HEK293T (cell line): ENCODE measurements at regions not wholly inside any gene's neighbourhood (a gene's known extent, or its start where the extent isn't known, plus 50 kb on each side); places are given as distances from the start of the nearest gene placed in this dataset.

Experiments
- ARNT ChIP-seq: fragments of 450-650 bp; IDR thresholded peaks from 2 replicates; pipeline ENCODE4 v1.6.1; 2017; ENCODE audit warnings: mild to moderate bottlenecking
- BHLHE40 ChIP-seq: fragments of 450-650 bp; IDR thresholded peaks from 2 replicates; pipeline ENCODE4 v1.6.1; 2016; ENCODE audit warnings: mild to moderate bottlenecking, moderate library complexity, borderline replicate concordance
- CTBP1 ChIP-seq: fragments of 450-650 bp; IDR thresholded peaks from 2 replicates; pipeline ENCODE4 v1.6.1; 2016; ENCODE audit warnings: borderline replicate concordance
- FOXA1 ChIP-seq: fragments of 450-650 bp; IDR thresholded peaks from 2 replicates; pipeline ENCODE4 v1.6.1; 2016; ENCODE audit warnings: mild to moderate bottlenecking
- SUZ12 ChIP-seq: fragments of 450-650 bp; IDR thresholded peaks from 2 replicates; pipeline ENCODE4 v1.6.1; 2016; ENCODE audit warnings: mild to moderate bottlenecking
- TARDBP ChIP-seq: fragments of 450-650 bp; IDR thresholded peaks from 2 replicates; pipeline ENCODE4 v1.6.1; 2016

DNA sequence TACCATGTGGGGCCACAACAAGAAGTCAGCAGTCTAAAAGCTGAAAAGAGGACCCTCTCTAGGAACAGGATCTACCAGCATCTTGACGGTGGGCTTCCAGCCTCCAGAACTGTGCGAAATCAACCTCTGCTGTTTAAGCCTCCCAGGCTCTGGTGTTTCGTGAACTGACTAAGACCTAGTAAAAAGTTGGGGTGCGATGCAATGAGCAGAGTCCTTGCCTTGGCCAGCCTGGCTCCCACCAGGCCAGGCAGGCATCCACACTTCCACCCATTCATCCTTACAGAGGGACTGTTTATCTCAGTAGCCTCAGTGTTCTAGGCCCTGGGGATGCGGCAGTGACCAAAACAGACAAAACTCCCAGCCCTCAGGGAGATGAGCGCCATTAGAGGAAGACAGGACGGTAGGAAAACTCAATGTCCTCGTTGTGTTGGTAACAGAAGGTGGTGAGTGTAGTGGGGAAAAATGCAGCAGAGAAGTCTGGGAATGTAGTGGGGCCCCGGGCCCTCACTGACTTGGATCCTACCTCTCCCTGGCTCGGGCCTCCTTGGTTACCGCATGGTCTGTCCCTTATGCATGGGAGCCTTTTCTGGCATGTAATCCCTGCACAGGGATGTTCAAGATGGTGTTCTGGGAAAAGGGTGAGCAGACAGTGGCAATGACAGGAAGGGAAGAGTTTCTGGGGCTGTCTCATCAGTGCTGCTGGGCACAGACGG, 271.8 kb upstream of the HS6ST1 start:
- TF ChIP-seq TARDBP (no peak), ARNT (no peak), FOXA1 (no peak), CTBP1 (no peak), BHLHE40 (no peak), SUZ12 (no peak)
